A549 (cell line): ENCODE measurements at regions not wholly inside any gene's neighbourhood (a gene's known extent, or its start where the extent isn't known, plus 50 kb on each side); places are given as distances from the start of the nearest gene placed in this dataset.

ENCODE experiments used
- ATAC-seq, 2 experiments: fragments of 200-7000 bp in 1 of 2; fragments of >200 bp in 1 of 2; cut with Nextera tagmentation in 1 of 2; cut with Tn5 transposase in 1 of 2; 3 replicates each; pipeline versions ENCODE4 v1.8.0 to v1.9.1; 2018 to 2020; ENCODE audit warnings: mild to moderate bottlenecking in 1 of 2, moderate library complexity in 1 of 2
- CTCF ChIA-PET: fragments of 300-600 bp; sonication (Branson Sonifier 250); formaldehyde crosslinking; extraction: SDS; loops from one replicate; lab custom pipeline; 2021; ENCODE audit warnings: antibody characterized with exemption, inconsistent platforms; lab: Yijun Ruan, JAX
- POLR2A ChIA-PET: fragments of 350-600 bp; formaldehyde crosslinking; extraction: SDS; loops from one replicate; lab custom pipeline; 2021; ENCODE audit warnings: antibody characterized with exemption, inconsistent platforms; lab: Yijun Ruan, JAX
- DNase-seq, 2 experiments: peaks; one replicate each; pipeline versions ENCODE4 v3.0.0 to v3.0.0-alpha.2; 2011 to 2016; ENCODE audit warnings: low read depth in 1 of 2, low spot score in 1 of 2
- FAIRE-seq: peaks from 2 replicates; lab custom pipeline; 2011; peaks lifted over from hg19 to GRCh38; lab: Jason Lieb, UNC
- H3K27ac ChIP-seq, 2 experiments: fragments of >200 bp; sonication (Bioruptor Twin); formaldehyde crosslinking; 3 replicates each; pipeline ENCODE4 v1.5.1; 2016 to 2017
- H3K4me1 ChIP-seq: fragments of >200 bp; sonication (Bioruptor Twin); formaldehyde crosslinking; 3 replicates; pipeline ENCODE4 v1.6.1; 2016
- H3K4me2 ChIP-seq: fragments of >200 bp; sonication (Bioruptor Twin); formaldehyde crosslinking; 3 replicates; pipeline ENCODE4 v1.6.1; 2016
- H3K4me3 ChIP-seq: fragments of >200 bp; sonication (Bioruptor Twin); formaldehyde crosslinking; 3 replicates; pipeline ENCODE4 v1.5.1; 2016
- H3K9me3 ChIP-seq: fragments of >200 bp; sonication (Bioruptor Twin); formaldehyde crosslinking; 3 replicates; pipeline ENCODE4 v1.6.1; 2016
- BHLHE40 ChIP-seq: IDR thresholded peaks from 2 replicates; pipeline ENCODE4 v1.6.1; 2012; ENCODE audit warnings: low read depth, low read length, inconsistent platforms
- CBX2 ChIP-seq: fragments of 200-600 bp; sonication (generic); IDR thresholded peaks from 2 replicates; pipeline ENCODE4 v1.6.1; 2016; ENCODE audit warnings: low read depth, mild to moderate bottlenecking, borderline replicate concordance
- CHD4 ChIP-seq: fragments of 200-600 bp; sonication (generic); IDR thresholded peaks from 2 replicates; pipeline ENCODE4 v1.6.1; 2016; ENCODE audit warnings: antibody characterized with exemption, mild to moderate bottlenecking, borderline replicate concordance
- EP300 ChIP-seq, 2 experiments: fragments of >200 bp; sonication (Bioruptor Twin); formaldehyde crosslinking; IDR thresholded peaks; 2 replicates in 1 of 2; 3 replicates in 1 of 2; pipeline ENCODE4 v1.6.1; 2016 to 2017
- FOSB ChIP-seq: fragments of 250-450 bp; sonication (Bioruptor Pico); IDR thresholded peaks from 2 replicates; pipeline ENCODE4 v1.5.0; 2020; ENCODE audit warnings: mild to moderate bottlenecking, moderate library complexity
- FOXS1 ChIP-seq: fragments of 250-450 bp; sonication (Bioruptor Pico); IDR thresholded peaks from 2 replicates; pipeline ENCODE4 v1.5.0; 2020; ENCODE audit warnings: mild to moderate bottlenecking, moderate library complexity
- GATA3 ChIP-seq: IDR thresholded peaks from 2 replicates; pipeline ENCODE4 v1.6.1; 2012; ENCODE audit warnings: borderline replicate concordance
- HDAC2 ChIP-seq: fragments of 200-600 bp; sonication (generic); IDR thresholded peaks from 2 replicates; pipeline ENCODE4 v1.6.1; 2016
- HOXB13 ChIP-seq: fragments of 250-450 bp; sonication (Bioruptor Pico); IDR thresholded peaks from 2 replicates; pipeline ENCODE4 v1.5.0; 2020; ENCODE audit warnings: low read depth, mild to moderate bottlenecking, moderate library complexity
- KDM5A ChIP-seq: fragments of 200-600 bp; sonication (generic); IDR thresholded peaks from 2 replicates; pipeline ENCODE4 v1.6.1; 2016; ENCODE audit warnings: antibody characterized with exemption, mild to moderate bottlenecking
- MAZ ChIP-seq: fragments of 150-350 bp; IDR thresholded peaks from 2 replicates; pipeline ENCODE4 v1.6.1; 2014; ENCODE audit warnings: antibody characterized with exemption, low read depth, low read length, borderline replicate concordance
- MYC ChIP-seq: IDR thresholded peaks from 2 replicates; pipeline ENCODE4 v1.6.1; 2012; ENCODE audit warnings: mild to moderate bottlenecking, inconsistent platforms, low read length, improper control_type of control experiment, borderline replicate concordance
- NFE2L2 ChIP-seq: fragments of 150-350 bp; conservative IDR thresholded peaks from 2 replicates; pipeline ENCODE4 v1.6.1; 2014; ENCODE audit warnings: low read length
- NPAS2 ChIP-seq: fragments of 250-450 bp; sonication (Bioruptor Pico); IDR thresholded peaks from 2 replicates; pipeline ENCODE4 v1.8.0; 2022; ENCODE audit warnings: mild to moderate bottlenecking, moderate library complexity, borderline replicate concordance
- NR3C1 ChIP-seq: fragments of >200 bp; sonication (Bioruptor Twin); formaldehyde crosslinking; IDR thresholded peaks from 3 replicates; pipeline ENCODE4 v1.6.1; 2017
- PHF8 ChIP-seq: fragments of 200-600 bp; sonication (generic); IDR thresholded peaks from 2 replicates; pipeline ENCODE4 v1.6.1; 2016; ENCODE audit warnings: low read depth, mild to moderate bottlenecking, antibody characterized with exemption, moderate library complexity, borderline replicate concordance
- POLR2AphosphoS2 ChIP-seq: conservative IDR thresholded peaks from 2 replicates; pipeline ENCODE4 v1.6.1; 2012; ENCODE audit warnings: low read length, improper control_type of control experiment, inconsistent platforms
- RARB ChIP-seq: fragments of 250-450 bp; sonication (Bioruptor Pico); IDR thresholded peaks from 2 replicates; pipeline ENCODE4 v1.8.0; 2021; ENCODE audit warnings: mild to moderate bottlenecking, moderate library complexity
- RFX5 ChIP-seq: fragments of 450-650 bp; IDR thresholded peaks from 2 replicates; pipeline ENCODE4 v1.7.1; 2014; ENCODE audit warnings: antibody characterized with exemption, mild to moderate bottlenecking, moderate library complexity
- RNF2 ChIP-seq: fragments of 200-600 bp; sonication (generic); IDR thresholded peaks from 2 replicates; pipeline ENCODE4 v1.6.1; 2016; ENCODE audit warnings: low read depth, mild to moderate bottlenecking, antibody characterized with exemption, moderate library complexity, borderline replicate concordance
- SMC3 ChIP-seq: fragments of >200 bp; sonication (Bioruptor Twin); formaldehyde crosslinking; IDR thresholded peaks from 3 replicates; pipeline ENCODE4 v1.6.1; 2018; ENCODE audit warnings: inconsistent platforms
- ZC3H11A ChIP-seq: fragments of 450-650 bp; IDR thresholded peaks from 2 replicates; pipeline ENCODE4 v1.6.1; 2014; ENCODE audit warnings: antibody characterized with exemption, mild to moderate bottlenecking
- ZFP36 ChIP-seq: fragments of 450-650 bp; IDR thresholded peaks from 2 replicates; pipeline ENCODE4 v1.6.1; 2014; ENCODE audit warnings: borderline replicate concordance; ENCODE audit not compliant: partially characterized antibody
- ZSCAN20 ChIP-seq: fragments of 250-450 bp; sonication (Bioruptor Pico); IDR thresholded peaks from 2 replicates; pipeline ENCODE4 v1.8.0; 2022; ENCODE audit warnings: mild to moderate bottlenecking, moderate library complexity
- WGBS: methylation state at CpG from one replicate; pipeline ENCODE4 v1.1.6; 2017; ENCODE audit errors: missing lambda C conversion rate; 5-methylcytosine and 5-hydroxymethylcytosine counted together
- TF ChIP-seq, protein P1 (sequence below): fragments of >200 bp; sonication (Bioruptor Twin); formaldehyde crosslinking; IDR thresholded peaks from 3 replicates; pipeline ENCODE4 v1.5.1; 2016
- TF ChIP-seq, protein P2 (sequence below): fragments of 250-450 bp; sonication (Bioruptor Pico); IDR thresholded peaks from 2 replicates; pipeline ENCODE4 v1.5.0; 2021; ENCODE audit warnings: mild to moderate bottlenecking, moderate library complexity, borderline replicate concordance
- TF ChIP-seq, protein P3 (sequence below): IDR thresholded peaks from 2 replicates; pipeline ENCODE4 v1.6.1; 2012; ENCODE audit warnings: low read depth, borderline replicate concordance

DNA sequence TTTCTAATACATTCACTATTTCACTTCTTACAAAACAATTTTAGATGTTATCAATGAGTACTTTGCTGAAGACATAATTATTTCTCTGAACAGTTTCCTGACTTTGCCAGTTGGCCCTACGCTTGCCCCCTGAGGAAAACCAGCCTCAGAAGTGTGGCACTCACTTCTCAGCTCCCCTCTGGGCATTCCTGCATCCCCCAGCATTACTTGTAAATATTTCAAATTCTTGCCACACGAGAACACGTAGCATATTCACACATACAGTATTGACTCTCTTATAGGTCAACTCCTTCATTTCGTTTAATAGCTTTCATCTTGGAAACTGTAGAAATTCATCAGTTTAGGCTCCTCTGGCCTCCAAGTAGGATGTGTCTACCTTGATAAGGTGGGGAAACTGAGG is 65.2 kb downstream of the OTX2 start:
- TF ChIP-seq POLR2AphosphoS2: no peak
- TF ChIP-seq MAZ: no peak
- no peak for TF ChIP-seq CHD4
- no peak for TF ChIP-seq GATA3
- TF ChIP-seq ZSCAN20: no peak
- no peak for TF ChIP-seq NR3C1
- Histone ChIP-seq H3K4me2 (no peak overlapping the region), H3K9me3 (no peaks in the 10 kb centered on the region), H3K4me1 (no peaks in the 10 kb centered on the region), H3K27ac (no peak overlapping the region), H3K4me3 (no peak overlapping the region)
- 29% methylated on average over 4 of the region's 4 CpGs for WGBS
- no peak for DNase-seq
- POLR2A ChIA-PET: no interaction called here
- CTCF ChIA-PET: no interaction called here
- no peak for FAIRE-seq
- ATAC-seq: no peak

- no peaks in the 10 kb centered on the region for H3K9me3 ChIP-seq
- DNase-seq (no peak), FAIRE-seq (no peak), ATAC-seq (no peak)
- H3K4me2 ChIP-seq: no peak overlapping the region
- ChIA-PET CTCF (no interaction called here), POLR2A (no interaction called here)
- no peak overlapping the region for H3K27ac ChIP-seq
- no peak overlapping the region for H3K4me3 ChIP-seq
- no peak for TF ChIP-seq ZC3H11A
- TF ChIP-seq HDAC2: no peak
- TF ChIP-seq SMC3: no peak
- TF ChIP-seq RNF2: no peak
- TF ChIP-seq RFX5: no peak
- TF ChIP-seq NPAS2 (CRISPR knock-in tag): no peak
- TF ChIP-seq MAZ: no peak
- TF ChIP-seq POLR2AphosphoS2: no peak
- no peak for TF ChIP-seq NFE2L2
- TF ChIP-seq HOXB13 (CRISPR knock-in tag): no peak
- WGBS: 9% methylated on average over 3 of the region's 3 CpGs
- no peaks in the 10 kb centered on the region for H3K4me1 ChIP-seq
Observed at GRCh38 chr14:56744016-56744415, 66.3 kb downstream of the OTX2 start.

DNA sequence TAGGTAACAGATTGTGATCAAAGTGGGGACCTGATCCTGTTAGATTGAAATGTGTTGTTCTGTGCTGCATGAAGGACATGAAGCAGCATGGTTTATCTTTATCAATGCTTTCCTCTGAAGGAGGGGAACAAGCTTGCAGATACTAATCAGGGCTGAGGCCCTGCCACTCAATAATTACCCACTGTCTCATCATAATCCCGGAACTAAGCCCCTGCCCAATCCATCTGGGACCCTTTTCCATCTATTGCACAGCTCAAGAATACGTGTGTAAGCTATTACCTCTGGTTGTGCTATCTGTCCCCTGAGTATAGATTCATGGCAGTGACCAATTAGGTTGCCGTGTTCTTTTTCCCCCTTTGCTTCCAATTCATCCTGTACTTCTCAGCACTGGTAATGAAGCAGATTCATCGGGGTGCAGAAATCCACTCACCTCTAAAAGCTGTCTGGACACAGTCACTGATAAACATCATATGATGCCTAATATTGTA is 67.8 kb downstream of the OTX2 start:
- ChIA-PET CTCF (no interaction called here), POLR2A (no interaction called here)
- Histone ChIP-seq H3K9me3 (no peaks in the 10 kb centered on the region), H3K27ac (no peak overlapping the region)
- DNase-seq (no peak), ATAC-seq (no peak)
- TF ChIP-seq KDM5A: no peak
- no peak for TF ChIP-seq MYC
- TF ChIP-seq RARB: no peak
- TF ChIP-seq FOSB (CRISPR knock-in tag): no peak
- TF ChIP-seq, all 56 proteins: peak for 0
- Histone ChIP-seq H3K4me2 (no peak overlapping the region), H3K4me3 (no peak overlapping the region), H3K4me1 (no peaks in the 10 kb centered on the region)
- WGBS: 47% methylated on average over 4 of the region's 4 CpGs
- FAIRE-seq: no peak

DNA sequence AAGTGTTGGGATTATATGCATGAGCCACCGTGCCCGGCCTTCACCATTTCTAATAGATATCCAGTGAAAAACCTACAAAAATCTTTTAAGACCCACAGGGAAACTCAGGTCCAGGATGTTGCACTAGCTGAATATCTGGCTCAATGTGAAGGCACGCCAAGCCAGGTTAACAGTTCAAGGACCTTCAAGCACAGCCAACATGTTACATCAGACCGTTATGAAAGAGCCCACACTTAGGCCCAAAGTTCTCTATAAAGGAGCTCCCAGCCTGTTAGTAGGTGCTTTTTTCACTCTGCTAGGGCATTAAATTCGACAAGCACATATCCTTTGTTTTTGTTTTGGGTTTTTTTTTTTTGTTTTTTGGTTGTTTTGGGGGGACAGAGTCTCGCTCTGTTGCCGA is 69.0 kb downstream of the OTX2 start:
- FAIRE-seq (no peak), ATAC-seq (no peak), DNase-seq (no peak)
- Histone ChIP-seq H3K4me2 (no peak overlapping the region), H3K27ac (no peak overlapping the region), H3K9me3 (no peaks in the 10 kb centered on the region), H3K4me1 (no peaks in the 10 kb centered on the region), H3K4me3 (no peak overlapping the region)
- CTCF ChIA-PET: interaction anchor here (0.6 to 1.0 kb wide), 3 partner anchors 185 to 1312 kb away, joined by 3 read pairs; no protein-coding TSS in a partner anchor
- TF ChIP-seq PHF8 (no peak), MYC (no peak), CBX2 (no peak), FOSB (CRISPR knock-in tag) (no peak), NFE2L2 (no peak), FOXS1 (CRISPR knock-in tag) (no peak), BHLHE40 (no peak), EP300 (IDR thresholded peaks at IDR 0.05) (no peak), NPAS2 (CRISPR knock-in tag) (no peak), ZFP36 (no peak)
- TF ChIP-seq, protein P1, sequence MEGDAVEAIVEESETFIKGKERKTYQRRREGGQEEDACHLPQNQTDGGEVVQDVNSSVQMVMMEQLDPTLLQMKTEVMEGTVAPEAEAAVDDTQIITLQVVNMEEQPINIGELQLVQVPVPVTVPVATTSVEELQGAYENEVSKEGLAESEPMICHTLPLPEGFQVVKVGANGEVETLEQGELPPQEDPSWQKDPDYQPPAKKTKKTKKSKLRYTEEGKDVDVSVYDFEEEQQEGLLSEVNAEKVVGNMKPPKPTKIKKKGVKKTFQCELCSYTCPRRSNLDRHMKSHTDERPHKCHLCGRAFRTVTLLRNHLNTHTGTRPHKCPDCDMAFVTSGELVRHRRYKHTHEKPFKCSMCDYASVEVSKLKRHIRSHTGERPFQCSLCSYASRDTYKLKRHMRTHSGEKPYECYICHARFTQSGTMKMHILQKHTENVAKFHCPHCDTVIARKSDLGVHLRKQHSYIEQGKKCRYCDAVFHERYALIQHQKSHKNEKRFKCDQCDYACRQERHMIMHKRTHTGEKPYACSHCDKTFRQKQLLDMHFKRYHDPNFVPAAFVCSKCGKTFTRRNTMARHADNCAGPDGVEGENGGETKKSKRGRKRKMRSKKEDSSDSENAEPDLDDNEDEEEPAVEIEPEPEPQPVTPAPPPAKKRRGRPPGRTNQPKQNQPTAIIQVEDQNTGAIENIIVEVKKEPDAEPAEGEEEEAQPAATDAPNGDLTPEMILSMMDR: no peak
- TF ChIP-seq, protein P2, sequence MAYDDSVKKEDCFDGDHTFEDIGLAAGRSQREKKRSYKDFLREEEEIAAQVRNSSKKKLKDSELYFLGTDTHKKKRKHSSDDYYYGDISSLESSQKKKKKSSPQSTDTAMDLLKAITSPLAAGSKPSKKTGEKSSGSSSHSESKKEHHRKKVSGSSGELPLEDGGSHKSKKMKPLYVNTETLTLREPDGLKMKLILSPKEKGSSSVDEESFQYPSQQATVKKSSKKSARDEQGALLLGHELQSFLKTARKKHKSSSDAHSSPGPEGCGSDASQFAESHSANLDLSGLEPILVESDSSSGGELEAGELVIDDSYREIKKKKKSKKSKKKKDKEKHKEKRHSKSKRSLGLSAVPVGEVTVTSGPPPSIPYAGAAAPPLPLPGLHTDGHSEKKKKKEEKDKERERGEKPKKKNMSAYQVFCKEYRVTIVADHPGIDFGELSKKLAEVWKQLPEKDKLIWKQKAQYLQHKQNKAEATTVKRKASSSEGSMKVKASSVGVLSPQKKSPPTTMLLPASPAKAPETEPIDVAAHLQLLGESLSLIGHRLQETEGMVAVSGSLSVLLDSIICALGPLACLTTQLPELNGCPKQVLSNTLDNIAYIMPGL (CRISPR knock-in tag): no peak
- TF ChIP-seq, protein P3, sequence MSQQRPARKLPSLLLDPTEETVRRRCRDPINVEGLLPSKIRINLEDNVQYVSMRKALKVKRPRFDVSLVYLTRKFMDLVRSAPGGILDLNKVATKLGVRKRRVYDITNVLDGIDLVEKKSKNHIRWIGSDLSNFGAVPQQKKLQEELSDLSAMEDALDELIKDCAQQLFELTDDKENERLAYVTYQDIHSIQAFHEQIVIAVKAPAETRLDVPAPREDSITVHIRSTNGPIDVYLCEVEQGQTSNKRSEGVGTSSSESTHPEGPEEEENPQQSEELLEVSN: no peak
- POLR2A ChIA-PET: no interaction called here
- 60% methylated on average over 7 of the region's 7 CpGs for whole genome bisulfite sequencing
